Upper lobe of left lung (tissue), 6 donors: ENCODE measurements at regions not wholly inside any gene's neighbourhood (a gene's known extent, or its start where the extent isn't known, plus 50 kb on each side); places are given as distances from the start of the nearest gene placed in this dataset.

Experiments used
- ATAC-seq, 2 donors: fragments of 200-7000 bp; cut with Tn5 transposase; one replicate each; pipeline ENCODE4 v1.9.1; 2022; ENCODE audit warnings: mild to moderate bottlenecking in 2 of 2, moderate library complexity in 2 of 2; ENCODE audit not compliant: low FRiP score in 2 of 2
- DNase-seq, 2 donors: peaks; one replicate each; pipeline ENCODE4 v3.0.0-alpha.2; 2019 to 2020
- H3K27ac ChIP-seq, 4 donors: fragments of 200-600 bp; sonication (generic); one replicate each; pipeline ENCODE4 v1.5.1; 2016 to 2019
- H3K27me3 ChIP-seq, 4 donors: fragments of 200-600 bp; sonication (generic); one replicate each; pipeline ENCODE4 v1.5.1; 2017 to 2019
- H3K36me3 ChIP-seq, 4 donors: fragments of 200-600 bp; sonication (generic); one replicate each; pipeline ENCODE4 v1.5.1; 2016 to 2019
- H3K4me1 ChIP-seq, 4 donors: fragments of 200-600 bp; sonication (generic); one replicate each; pipeline ENCODE4 v1.5.1; 2018 to 2019
- H3K4me3 ChIP-seq, 4 donors: fragments of 200-600 bp; sonication (generic); one replicate each; pipeline ENCODE4 v1.5.1; 2017 to 2019; ENCODE audit warnings: mild to moderate bottlenecking in 2 of 4, moderate library complexity in 1 of 4
- H3K9me3 ChIP-seq, 4 donors: fragments of 200-600 bp; sonication (generic); one replicate each; pipeline ENCODE4 v1.5.1; 2018 to 2019
- EP300 ChIP-seq, 4 donors: sonication (generic); formaldehyde crosslinking; IDR thresholded peaks; one replicate each; pipeline ENCODE4 v1.5.1; 2017; ENCODE audit warnings: antibody characterized with exemption in 4 of 4, control low read depth in 2 of 4
- POLR2A ChIP-seq, 4 donors: fragments of 450-650 bp; IDR thresholded peaks; one replicate each; pipeline ENCODE4 v1.5.1; 2016 to 2017; ENCODE audit warnings: antibody characterized with exemption in 4 of 4, mild to moderate bottlenecking in 2 of 4
- POLR2AphosphoS5 ChIP-seq, 2 donors: sonication (generic); formaldehyde crosslinking; IDR thresholded peaks; one replicate each; pipeline ENCODE4 v1.5.1; 2017; ENCODE audit warnings: antibody characterized with exemption in 2 of 2
- WGBS, 2 donors: methylation state at CpG; one replicate each; pipeline ENCODE4 v1.1.5; 2017 to 2018; 5-methylcytosine and 5-hydroxymethylcytosine counted together
- TF ChIP-seq, protein P1 (sequence below), 6 experiments: fragments of 450-650 bp in 4 of 6; fragments of 200-600 bp in 2 of 6; sonication (generic) in 2 of 6; IDR thresholded peaks; one replicate each; pipeline ENCODE4 v1.5.1; 2016 to 2019; ENCODE audit warnings: antibody characterized with exemption in 6 of 6
- donor health status: DM: no; HTN: no; CAD: no; lungs with moderate emphysema.
- donor health status: DM: no; HTN: yes; CAD: no; lungs with severe emphysema.

DNA sequence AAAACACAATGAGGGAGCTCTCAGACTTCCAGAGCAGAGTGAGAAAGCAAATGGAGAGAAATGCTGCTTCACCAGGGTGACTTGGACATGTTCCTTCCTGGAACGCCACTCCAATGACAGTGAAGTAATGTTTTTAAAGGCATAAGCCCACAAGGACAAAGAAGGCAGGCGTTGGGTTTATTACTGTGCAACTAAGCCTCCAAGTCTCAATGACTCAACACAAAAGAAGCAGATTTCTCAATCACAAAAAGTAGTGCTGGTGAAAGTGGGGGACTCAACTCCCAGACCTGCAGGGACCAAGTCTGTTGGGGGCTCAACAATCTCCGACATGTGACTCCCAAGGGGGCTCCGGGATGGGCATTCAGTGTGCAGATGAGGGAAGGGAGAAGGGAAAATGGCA lies 505.2 kb downstream of the BCL11B start:
- TF ChIP-seq POLR2A (IDR thresholded peaks at IDR 0.05), result no peak
- no peak for TF ChIP-seq POLR2AphosphoS5 (IDR thresholded peaks at IDR 0.05)
- TF ChIP-seq EP300 (IDR thresholded peaks at IDR 0.05), result no peak
- TF ChIP-seq, protein P1, sequence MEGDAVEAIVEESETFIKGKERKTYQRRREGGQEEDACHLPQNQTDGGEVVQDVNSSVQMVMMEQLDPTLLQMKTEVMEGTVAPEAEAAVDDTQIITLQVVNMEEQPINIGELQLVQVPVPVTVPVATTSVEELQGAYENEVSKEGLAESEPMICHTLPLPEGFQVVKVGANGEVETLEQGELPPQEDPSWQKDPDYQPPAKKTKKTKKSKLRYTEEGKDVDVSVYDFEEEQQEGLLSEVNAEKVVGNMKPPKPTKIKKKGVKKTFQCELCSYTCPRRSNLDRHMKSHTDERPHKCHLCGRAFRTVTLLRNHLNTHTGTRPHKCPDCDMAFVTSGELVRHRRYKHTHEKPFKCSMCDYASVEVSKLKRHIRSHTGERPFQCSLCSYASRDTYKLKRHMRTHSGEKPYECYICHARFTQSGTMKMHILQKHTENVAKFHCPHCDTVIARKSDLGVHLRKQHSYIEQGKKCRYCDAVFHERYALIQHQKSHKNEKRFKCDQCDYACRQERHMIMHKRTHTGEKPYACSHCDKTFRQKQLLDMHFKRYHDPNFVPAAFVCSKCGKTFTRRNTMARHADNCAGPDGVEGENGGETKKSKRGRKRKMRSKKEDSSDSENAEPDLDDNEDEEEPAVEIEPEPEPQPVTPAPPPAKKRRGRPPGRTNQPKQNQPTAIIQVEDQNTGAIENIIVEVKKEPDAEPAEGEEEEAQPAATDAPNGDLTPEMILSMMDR (IDR thresholded peaks at IDR 0.05), result no peak
- Histone ChIP-seq H3K36me3 (no peaks in the 10 kb centered on the region), H3K27me3 (no peaks in the 10 kb centered on the region), H3K4me3 (no peak overlapping the region), H3K4me1 (no peaks in the 10 kb centered on the region), H3K9me3 (peaks cover 0 to 16% (median 9%) of the 10 kb centered on the region in 4 donors), H3K27ac (no peak overlapping the region)
- peak in 1 of 2 donors; percentile 46 for ATAC-seq
- DNase-seq, result no peak
- WGBS, 2 donors, result 56 to 63% methylated on average over 4 of the region's 4 CpGs

DNA sequence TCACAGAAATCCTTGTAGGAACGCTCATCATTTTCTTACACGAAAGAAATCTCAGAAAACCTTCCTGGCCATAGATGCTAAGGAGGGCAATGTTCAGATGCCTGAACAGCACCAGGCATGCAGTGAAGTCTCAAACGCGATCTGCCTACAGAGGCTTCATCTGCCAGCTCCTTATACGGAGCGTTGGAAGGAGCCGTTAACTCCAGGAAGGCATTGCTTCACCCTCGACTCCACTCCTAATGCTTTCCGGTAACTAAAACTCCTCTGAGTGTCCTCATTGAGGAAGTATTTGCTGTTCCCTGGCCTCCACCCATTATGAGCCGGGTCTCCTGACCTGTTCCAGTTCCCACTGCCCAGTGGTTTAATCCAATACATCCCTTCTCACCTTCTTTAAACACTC lies 502.7 kb downstream of the BCL11B start:
- Histone ChIP-seq H3K4me1 (no peaks in the 10 kb centered on the region), H3K4me3 (no peak overlapping the region), H3K27me3 (no peaks in the 10 kb centered on the region), H3K27ac (no peak overlapping the region), H3K9me3 (no peaks in the 10 kb centered on the region), H3K36me3 (no peaks in the 10 kb centered on the region)
- no peak for ATAC-seq
- WGBS, 2 donors, result 67 to 69% methylated on average over 10 of the region's 10 CpGs
- TF ChIP-seq POLR2AphosphoS5 (IDR thresholded peaks at IDR 0.05) (no peak), EP300 (IDR thresholded peaks at IDR 0.05) (no peak), POLR2A (IDR thresholded peaks at IDR 0.05) (no peak)
- TF ChIP-seq, protein P1 (IDR thresholded peaks at IDR 0.05), result no peak
- DNase-seq, result peak in 1 of 2 donors; percentile 29

DNA sequence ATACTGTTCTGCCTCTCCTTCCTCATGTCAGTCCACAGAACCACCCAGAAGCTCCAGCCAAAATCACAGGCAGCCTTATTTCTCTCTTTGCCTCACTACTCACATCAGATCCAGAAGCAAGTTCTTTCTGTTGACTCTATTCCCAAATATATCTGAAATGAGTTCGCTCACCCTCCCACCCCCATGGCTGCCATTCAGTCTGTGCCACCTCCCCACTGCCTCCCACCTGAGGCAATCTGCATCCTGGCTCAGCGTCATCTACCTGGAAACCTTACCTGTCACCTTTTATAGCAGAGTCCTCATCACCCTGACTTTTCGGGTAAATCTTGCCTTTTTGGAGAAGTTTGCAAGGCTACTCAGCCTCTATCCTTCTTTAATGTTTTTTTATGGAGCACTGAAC lies 501.8 kb downstream of the BCL11B start:
- Histone ChIP-seq H3K27ac (no peak overlapping the region), H3K27me3 (no peaks in the 10 kb centered on the region), H3K36me3 (no peaks in the 10 kb centered on the region), H3K4me3 (no peak overlapping the region), H3K9me3 (no peaks in the 10 kb centered on the region), H3K4me1 (no peaks in the 10 kb centered on the region)
- DNase-seq (no peak), ATAC-seq (no peak)
- TF ChIP-seq EP300 (IDR thresholded peaks at IDR 0.05) (no peak), POLR2A (IDR thresholded peaks at IDR 0.05) (no peak), POLR2AphosphoS5 (IDR thresholded peaks at IDR 0.05) (no peak)
- TF ChIP-seq, protein P1 (IDR thresholded peaks at IDR 0.05), result no peak
- 89 to 90% methylated on average over 3 of the region's 3 CpGs for WGBS, 2 donors

DNA sequence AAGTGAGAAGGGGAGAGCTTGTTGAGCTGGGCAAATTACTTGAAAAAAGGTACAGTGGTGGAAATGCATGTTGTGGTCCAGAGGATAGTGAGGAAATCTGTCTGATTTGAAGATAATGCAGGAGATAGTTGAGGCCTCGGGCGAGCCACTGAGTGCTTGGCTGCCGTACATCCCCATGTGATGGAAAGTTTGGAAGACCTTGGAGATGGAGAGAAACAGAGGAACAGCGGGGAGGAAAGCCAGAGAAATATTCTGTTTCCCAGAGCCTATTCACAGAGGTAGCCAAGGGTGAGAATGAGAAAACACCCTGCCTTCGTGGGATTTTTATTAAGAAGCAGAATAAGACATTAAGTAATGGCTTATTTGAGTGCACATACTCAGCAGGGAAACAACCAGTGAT lies 498.2 kb downstream of the BCL11B start:
- ATAC-seq (no peak), DNase-seq (no peak)
- TF ChIP-seq EP300 (IDR thresholded peaks at IDR 0.05) (no peak), POLR2AphosphoS5 (IDR thresholded peaks at IDR 0.05) (no peak), POLR2A (IDR thresholded peaks at IDR 0.05) (no peak)
- TF ChIP-seq, protein P1 (IDR thresholded peaks at IDR 0.05), result no peak
- no peaks in the 10 kb centered on the region for H3K36me3 ChIP-seq
- no peak overlapping the region for H3K4me3 ChIP-seq
- H3K27ac ChIP-seq, result no peak overlapping the region
- no peaks in the 10 kb centered on the region for H3K9me3 ChIP-seq
- WGBS, 2 donors, result 68 to 81% methylated on average over 5 of the region's 5 CpGs
- H3K27me3 ChIP-seq, result no peaks in the 10 kb centered on the region
- H3K4me1 ChIP-seq, result no peaks in the 10 kb centered on the region

DNA sequence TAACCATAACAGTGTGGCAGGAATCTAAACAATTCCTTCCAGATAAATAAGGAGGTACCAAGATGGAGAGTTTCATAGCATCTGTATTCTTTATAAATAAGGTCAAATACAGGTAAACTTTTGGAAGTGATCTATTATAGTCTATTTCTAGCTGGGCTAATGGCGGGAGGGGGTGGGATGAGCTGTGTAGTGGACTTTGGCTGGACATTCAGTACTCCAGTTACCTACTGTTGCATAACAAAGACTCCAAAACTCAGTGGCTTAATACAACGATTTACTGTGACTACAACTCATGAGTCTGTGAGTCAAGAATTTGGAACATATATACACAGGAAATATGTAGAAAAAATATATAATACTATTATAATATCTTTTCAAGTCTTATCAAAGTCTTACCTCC lies 496.1 kb downstream of the BCL11B start:
- H3K36me3 ChIP-seq, result no peaks in the 10 kb centered on the region
- H3K27ac ChIP-seq, result no peak overlapping the region
- TF ChIP-seq POLR2A (IDR thresholded peaks at IDR 0.05) (no peak), POLR2AphosphoS5 (IDR thresholded peaks at IDR 0.05) (no peak), EP300 (IDR thresholded peaks at IDR 0.05) (no peak)
- TF ChIP-seq, protein P1 (IDR thresholded peaks at IDR 0.05), result no peak
- H3K4me1 ChIP-seq, result no peaks in the 10 kb centered on the region
- no peak overlapping the region for H3K4me3 ChIP-seq
- DNase-seq (no peak), ATAC-seq (no peak)
- no peaks in the 10 kb centered on the region for H3K9me3 ChIP-seq
- H3K27me3 ChIP-seq, result no peaks in the 10 kb centered on the region
- WGBS, 2 donors, result 77 to 84% methylated on average over 2 of the region's 2 CpGs
